ENCODE measurements at regions not wholly inside any gene's neighbourhood (a gene's known extent, or its start where the extent isn't known, plus 50 kb on each side); places are given as distances from the start of the nearest gene placed in this dataset.

- H3K27ac ChIP-seq: no peak overlapping the region
- TF ChIP-seq ZFX (IDR thresholded peaks at IDR 0.05): no peak
- TF ChIP-seq CTCF (conservative IDR thresholded peaks at IDR 0.05): no peak
These were observed 829.4 kb downstream of the TRIB2 start for GRCh38 chr2:13546131-13546530.

GRCh38 chr2:13550285-13551231 is 833.8 kb downstream of the TRIB2 start:
- no peak for TF ChIP-seq CTCF (conservative IDR thresholded peaks at IDR 0.05)
- no peak for TF ChIP-seq ZFX (IDR thresholded peaks at IDR 0.05)
- H3K27ac ChIP-seq: no peak overlapping the region

- H3K27ac ChIP-seq: no peak overlapping the region
- TF ChIP-seq CTCF (conservative IDR thresholded peaks at IDR 0.05): no peak
- no peak for TF ChIP-seq ZFX (IDR thresholded peaks at IDR 0.05)
These were observed 841.6 kb downstream of the TRIB2 start for GRCh38 chr2:13558368-13558767.

GRCh38 chr2:13560322-13560721 is 843.6 kb downstream of the TRIB2 start:
- TF ChIP-seq ZFX (IDR thresholded peaks at IDR 0.05) (no peak), CTCF (conservative IDR thresholded peaks at IDR 0.05) (no peak)
- no peak overlapping the region for H3K27ac ChIP-seq

- no peak for TF ChIP-seq CTCF (conservative IDR thresholded peaks at IDR 0.05)
- no peak for TF ChIP-seq ZFX (IDR thresholded peaks at IDR 0.05)
- no peak overlapping the region for H3K27ac ChIP-seq
These were observed 855.7 kb downstream of the TRIB2 start for GRCh38 chr2:13572466-13572865.

GRCh38 chr2:13574831-13575230 is 858.1 kb downstream of the TRIB2 start:
- TF ChIP-seq ZFX (IDR thresholded peaks at IDR 0.05) (no peak), CTCF (conservative IDR thresholded peaks at IDR 0.05) (no peak)
- H3K27ac ChIP-seq: no peak overlapping the region

GRCh38 chr2:13576406-13577036 is 859.8 kb downstream of the TRIB2 start:
- no peak for TF ChIP-seq CTCF (conservative IDR thresholded peaks at IDR 0.05)
- TF ChIP-seq ZFX (IDR thresholded peaks at IDR 0.05): no peak

More at GRCh38 chr2:13576406-13577036, 859.8 kb downstream of the TRIB2 start:
- H3K27ac ChIP-seq: no peak overlapping the region

Measured in C4-2B (cell line).